HCT116 (cell line): ENCODE measurements at regions not wholly inside any gene's neighbourhood (a gene's known extent, or its start where the extent isn't known, plus 50 kb on each side); places are given as distances from the start of the nearest gene placed in this dataset.

Experiments
- ATAC-seq: fragments of 200-7000 bp; cut with Tn5 transposase; 2 replicates; pipeline ENCODE4 v1.9.1; 2020; ENCODE audit warnings: mild to moderate bottlenecking, moderate library complexity
- BruUV-seq: library from RNA; stranded (reverse); fragments of 400-500 nt; replicated peaks from 2 replicates; lab custom pipeline; 2021; lab: Mats Ljungman, UMichigan
- CTCF ChIA-PET: fragments of 300-600 bp; sonication (Branson Sonifier 250); formaldehyde crosslinking; loops from one replicate; lab custom pipeline; 2021; ENCODE audit warnings: antibody characterized with exemption; lab: Charles Lee
- POLR2A ChIA-PET: fragments of 300-600, 350-600 bp; sonication (Branson Sonifier 250); formaldehyde crosslinking; loops from one replicate; lab custom pipeline; 2021; ENCODE audit warnings: antibody characterized with exemption; lab: Charles Lee
- RAD21 ChIA-PET, 2 experiments: fragments of 300-600 bp; sonication (Branson Sonifier 250); formaldehyde crosslinking; loops; one replicate each; lab custom pipeline; 2023; ENCODE audit warnings: low total read pairs in 2 of 2; ENCODE audit not compliant: uncharacterized antibody in 2 of 2, unreplicated experiment in 2 of 2, low non-redundant PET in 1 of 2; lab: Charles Lee
- DNase-seq: peaks from one replicate; pipeline ENCODE4 v3.0.0-alpha.2; 2010; ENCODE audit warnings: low read depth, low spot score
- H2AFZ ChIP-seq: fragments of 200-600 bp; shearing (Covaris generic), sonication (generic); 2 replicates; pipeline ENCODE4 v1.6.1; 2017; ENCODE audit warnings: low read depth, mixed run types, mixed read lengths, antibody characterized with exemption, low read length; ENCODE audit not compliant: poor library complexity, severe bottlenecking
- H3K27ac ChIP-seq: 2 replicates; pipeline ENCODE4 v1.5.1; 2012; ENCODE audit warnings: low read depth, low read length
- H3K27me3 ChIP-seq: fragments of 200-600 bp; sonication (generic); 2 replicates; pipeline ENCODE4 v1.6.1; 2016; ENCODE audit warnings: mixed run types, low read length, mixed read lengths; ENCODE audit not compliant: insufficient read depth
- H3K36me3 ChIP-seq, 2 experiments: fragments of 200-500 bp in 1 of 2; fragments of 200-600 bp in 1 of 2; sonication (Bioruptor generic) in 1 of 2; sonication (generic) in 1 of 2; 2 replicates each; pipeline versions ENCODE4 v1.5.1 to v1.6.1; 2014 to 2016; ENCODE audit warnings: low read length in 2 of 2, inconsistent platforms in 1 of 2, mixed read lengths in 1 of 2, mixed run types in 1 of 2; ENCODE audit not compliant: insufficient read depth in 2 of 2, control insufficient read depth in 1 of 2
- H3K4me1 ChIP-seq, 2 experiments: fragments of 200-600 bp in 1 of 2; sonication (generic) in 1 of 2; 2 replicates each; pipeline versions ENCODE4 v1.5.1 to v1.6.1; 2012 to 2017; ENCODE audit warnings: low read length in 2 of 2, inconsistent platforms in 1 of 2, mild to moderate bottlenecking in 1 of 2, mixed read lengths in 1 of 2, mixed run types in 1 of 2, moderate library complexity in 1 of 2; ENCODE audit not compliant: insufficient read depth in 2 of 2, control insufficient read depth in 1 of 2
- H3K4me2 ChIP-seq: fragments of 200-600 bp; sonication (generic); 2 replicates; pipeline ENCODE4 v1.6.1; 2017; ENCODE audit warnings: mixed run types, low read length, mixed read lengths
- H3K4me3 ChIP-seq, 2 experiments: fragments of 200-600 bp in 1 of 2; sonication (generic) in 1 of 2; replicated peaks in 1 of 2; 2 replicates each; pipeline ENCODE4 v1.5.1; 2011 to 2016; ENCODE audit warnings: low read length in 2 of 2, control low read depth in 1 of 2, low read depth in 1 of 2, mild to moderate bottlenecking in 1 of 2, mixed read lengths in 1 of 2, mixed run types in 1 of 2
- H3K79me2 ChIP-seq: fragments of 200-600 bp; sonication (generic); 2 replicates; pipeline ENCODE4 v1.6.1; 2017; ENCODE audit warnings: mild to moderate bottlenecking, mixed run types, low read length, moderate library complexity, mixed read lengths; ENCODE audit not compliant: insufficient read depth
- H3K9ac ChIP-seq: fragments of 200-600 bp; sonication (generic); 2 replicates; pipeline ENCODE4 v1.6.1; 2016; ENCODE audit warnings: low read length, mixed read lengths
- H3K9me2 ChIP-seq: fragments of 200-600 bp; sonication (generic), shearing (Covaris generic); 2 replicates; pipeline ENCODE4 v1.6.1; 2017; ENCODE audit warnings: mixed run types, mild to moderate bottlenecking, moderate library complexity; ENCODE audit not compliant: insufficient read depth
- H3K9me3 ChIP-seq, 2 experiments: fragments of 200-500 bp in 1 of 2; fragments of 200-600 bp in 1 of 2; sonication (Bioruptor generic) in 1 of 2; sonication (generic) in 1 of 2; 2 replicates each; pipeline ENCODE4 v1.6.1; 2014 to 2017; ENCODE audit warnings: low read length in 2 of 2, mixed read lengths in 2 of 2, inconsistent platforms in 1 of 2, low read depth in 1 of 2, mild to moderate bottlenecking in 1 of 2, mixed run types in 1 of 2, moderate library complexity in 1 of 2; ENCODE audit not compliant: control insufficient read depth in 1 of 2, insufficient read depth in 1 of 2
- H4K20me1 ChIP-seq: fragments of 200-600 bp; sonication (generic), shearing (Covaris generic); 2 replicates; pipeline ENCODE4 v1.6.1; 2017; ENCODE audit warnings: mixed run types, mild to moderate bottlenecking, moderate library complexity; ENCODE audit not compliant: insufficient read depth
- EZH2phosphoT487 ChIP-seq: fragments of 200-600 bp; IDR thresholded peaks from 2 replicates; pipeline ENCODE4 v1.6.1; 2018; ENCODE audit warnings: antibody characterized with exemption, borderline replicate concordance
- POLR2AphosphoS5 ChIP-seq: IDR thresholded peaks from 2 replicates; pipeline ENCODE4 v1.6.1; 2011; ENCODE audit warnings: mild to moderate bottlenecking, low read depth, low read length, moderate library complexity
- SIN3A ChIP-seq: IDR thresholded peaks from 2 replicates; pipeline ENCODE4 v1.6.1; 2012; ENCODE audit warnings: low read depth
- TCF7L2 ChIP-seq: IDR thresholded peaks from 2 replicates; pipeline ENCODE4 v1.7.0; 2011; ENCODE audit warnings: borderline replicate concordance, inconsistent platforms; ENCODE audit not compliant: insufficient read depth, insufficient read length; ENCODE audit errors: extremely low read depth
- ZNF274 ChIP-seq: fragments of 200-500 bp; sonication (Bioruptor generic); IDR thresholded peaks from 2 replicates; pipeline ENCODE4 v1.6.1; 2014; ENCODE audit warnings: mild to moderate bottlenecking, low read depth, low read length, inconsistent platforms
- intact Hi-C: fragments of 100-400 bp; cut with micrococcal nuclease; formaldehyde crosslinking; loops from 2 replicates; pipeline ENCODE4 v1.10.0; 2022
- TF ChIP-seq, protein P1 (sequence below): IDR thresholded peaks from 2 replicates; pipeline ENCODE4 v1.6.1; 2011; ENCODE audit warnings: mild to moderate bottlenecking, low read length, moderate library complexity; ENCODE audit not compliant: insufficient replicate concordance; ENCODE audit errors: extremely low read depth
- TF ChIP-seq, protein P2 (sequence below): IDR thresholded peaks from 2 replicates; pipeline ENCODE4 v1.6.1; 2012
- TF ChIP-seq, protein P3 (sequence below), 3 experiments: fragments of 200-600 bp in 1 of 3; sonication (generic) in 1 of 3; IDR thresholded peaks in 2 of 3; conservative IDR thresholded peaks in 1 of 3; 2 replicates each; pipeline ENCODE4 v1.5.1; 2012 to 2017; ENCODE audit warnings: low read depth in 2 of 3, low read length in 2 of 3, antibody characterized with exemption in 1 of 3, borderline replicate concordance in 1 of 3, control low read depth in 1 of 3, mild to moderate bottlenecking in 1 of 3, mixed read lengths in 1 of 3, mixed run types in 1 of 3, moderate library complexity in 1 of 3; ENCODE audit not compliant: insufficient read depth in 1 of 3

- CTCF ChIA-PET: no interaction called here
- RAD21 ChIA-PET: no interaction called here
- no peak overlapping the region for H3K27ac ChIP-seq
- no peak overlapping the region for H3K4me2 ChIP-seq
- TF ChIP-seq SIN3A: no peak
- no peak for TF ChIP-seq POLR2AphosphoS5
- no peak for TF ChIP-seq ZNF274
- TF ChIP-seq, protein P1, sequence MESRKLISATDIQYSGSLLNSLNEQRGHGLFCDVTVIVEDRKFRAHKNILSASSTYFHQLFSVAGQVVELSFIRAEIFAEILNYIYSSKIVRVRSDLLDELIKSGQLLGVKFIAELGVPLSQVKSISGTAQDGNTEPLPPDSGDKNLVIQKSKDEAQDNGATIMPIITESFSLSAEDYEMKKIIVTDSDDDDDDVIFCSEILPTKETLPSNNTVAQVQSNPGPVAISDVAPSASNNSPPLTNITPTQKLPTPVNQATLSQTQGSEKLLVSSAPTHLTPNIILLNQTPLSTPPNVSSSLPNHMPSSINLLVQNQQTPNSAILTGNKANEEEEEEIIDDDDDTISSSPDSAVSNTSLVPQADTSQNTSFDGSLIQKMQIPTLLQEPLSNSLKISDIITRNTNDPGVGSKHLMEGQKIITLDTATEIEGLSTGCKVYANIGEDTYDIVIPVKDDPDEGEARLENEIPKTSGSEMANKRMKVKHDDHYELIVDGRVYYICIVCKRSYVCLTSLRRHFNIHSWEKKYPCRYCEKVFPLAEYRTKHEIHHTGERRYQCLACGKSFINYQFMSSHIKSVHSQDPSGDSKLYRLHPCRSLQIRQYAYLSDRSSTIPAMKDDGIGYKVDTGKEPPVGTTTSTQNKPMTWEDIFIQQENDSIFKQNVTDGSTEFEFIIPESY: no peak
- no peak for TF ChIP-seq TCF7L2
- TF ChIP-seq, protein P2, sequence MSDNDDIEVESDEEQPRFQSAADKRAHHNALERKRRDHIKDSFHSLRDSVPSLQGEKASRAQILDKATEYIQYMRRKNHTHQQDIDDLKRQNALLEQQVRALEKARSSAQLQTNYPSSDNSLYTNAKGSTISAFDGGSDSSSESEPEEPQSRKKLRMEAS: no peak
- TF ChIP-seq, protein P3, sequence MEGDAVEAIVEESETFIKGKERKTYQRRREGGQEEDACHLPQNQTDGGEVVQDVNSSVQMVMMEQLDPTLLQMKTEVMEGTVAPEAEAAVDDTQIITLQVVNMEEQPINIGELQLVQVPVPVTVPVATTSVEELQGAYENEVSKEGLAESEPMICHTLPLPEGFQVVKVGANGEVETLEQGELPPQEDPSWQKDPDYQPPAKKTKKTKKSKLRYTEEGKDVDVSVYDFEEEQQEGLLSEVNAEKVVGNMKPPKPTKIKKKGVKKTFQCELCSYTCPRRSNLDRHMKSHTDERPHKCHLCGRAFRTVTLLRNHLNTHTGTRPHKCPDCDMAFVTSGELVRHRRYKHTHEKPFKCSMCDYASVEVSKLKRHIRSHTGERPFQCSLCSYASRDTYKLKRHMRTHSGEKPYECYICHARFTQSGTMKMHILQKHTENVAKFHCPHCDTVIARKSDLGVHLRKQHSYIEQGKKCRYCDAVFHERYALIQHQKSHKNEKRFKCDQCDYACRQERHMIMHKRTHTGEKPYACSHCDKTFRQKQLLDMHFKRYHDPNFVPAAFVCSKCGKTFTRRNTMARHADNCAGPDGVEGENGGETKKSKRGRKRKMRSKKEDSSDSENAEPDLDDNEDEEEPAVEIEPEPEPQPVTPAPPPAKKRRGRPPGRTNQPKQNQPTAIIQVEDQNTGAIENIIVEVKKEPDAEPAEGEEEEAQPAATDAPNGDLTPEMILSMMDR (IDR thresholded peaks at IDR 0.05 in 2 of 3, conservative IDR thresholded peaks at IDR 0.05 in 1 of 3; ENCODE audit: borderline replicate concordance in 1 of 3, insufficient read depth in 1 of 3, low read depth in 2 of 3, low read length in 2 of 3): no peak
- TF ChIP-seq EZH2phosphoT487: no peak
- no peak overlapping the region for H3K9ac ChIP-seq
- no peak for DNase-seq
- POLR2A ChIA-PET: no interaction called here
- no peaks in the 10 kb centered on the region for H3K79me2 ChIP-seq
- H3K27me3 ChIP-seq: no peaks in the 10 kb centered on the region
- no peaks in the 10 kb centered on the region for H3K36me3 ChIP-seq
- no peak overlapping the region for H2AFZ ChIP-seq
- ATAC-seq: no peak
- BruUV-seq: no TSS peak
- no peaks in the 10 kb centered on the region; a peak in 1 of 4 replicates for H3K9me3 ChIP-seq
- no peaks in the 10 kb centered on the region for H4K20me1 ChIP-seq
- no peaks in the 10 kb centered on the region for H3K4me1 ChIP-seq
- H3K4me3 ChIP-seq: no peak overlapping the region
- intact Hi-C loops: no loop called here
- H3K9me2 ChIP-seq: no peaks in the 10 kb centered on the region
Observed at GRCh38 chr7:69245646-69246045, 352.6 kb upstream of the AUTS2 start.
